HFFc6 (cell line): ENCODE measurements at regions not wholly inside any gene's neighbourhood (a gene's known extent, or its start where the extent isn't known, plus 50 kb on each side); places are given as distances from the start of the nearest gene placed in this dataset.

Source experiments
- DNase-seq: peaks from one replicate; pipeline ENCODE4 v3.0.0-alpha.2; 2018
- H3K27ac Mint-ChIP-seq: 2 replicates; pipeline ENCODE4 v1.8.0; 2020; ENCODE audit warnings: mild to moderate bottlenecking, mixed read lengths
- H3K27me3 Mint-ChIP-seq: 2 replicates; pipeline ENCODE4 v1.8.0; 2021; ENCODE audit warnings: mild to moderate bottlenecking, moderate library complexity, mixed read lengths; ENCODE audit not compliant: insufficient read depth
- H3K36me3 Mint-ChIP-seq: 2 replicates; pipeline ENCODE4 v1.8.0; 2021; ENCODE audit warnings: low read depth, mixed read lengths
- H3K4me1 Mint-ChIP-seq: 2 replicates; pipeline ENCODE4 v1.8.0; 2020; ENCODE audit warnings: low read depth, mixed read lengths
- H3K4me3 Mint-ChIP-seq: 2 replicates; pipeline ENCODE4 v1.8.0; 2020; ENCODE audit warnings: mild to moderate bottlenecking, moderate library complexity, mixed read lengths
- H3K9me3 Mint-ChIP-seq: 2 replicates; pipeline ENCODE4 v1.8.0; 2020; ENCODE audit warnings: mild to moderate bottlenecking, mixed read lengths
- CTCF ChIP-seq: fragments of 200-600 bp; sonication (generic); IDR thresholded peaks from 2 replicates; pipeline ENCODE4 v1.5.0; 2021; ENCODE audit warnings: antibody characterized with exemption, mild to moderate bottlenecking

DNA sequence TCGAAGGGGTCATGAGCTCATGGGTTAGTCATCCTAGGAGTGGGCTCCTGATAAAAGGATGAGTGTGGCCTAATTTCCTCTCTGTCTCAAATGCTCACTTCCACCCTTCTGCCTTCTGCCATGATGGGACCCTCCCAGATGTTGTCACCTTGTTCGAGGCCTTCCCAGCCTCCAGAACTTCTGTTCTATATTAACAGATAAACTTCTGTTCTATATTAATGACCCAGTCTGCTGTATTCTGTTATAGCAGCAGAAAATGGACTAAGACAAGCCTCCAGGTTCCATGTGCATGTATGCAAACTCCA, 583.2 kb downstream of the GLRX3 start:
- Mint-ChIP-seq H3K9me3 (peaks cover 66% of the 10 kb centered on the region), H3K27me3 (no peaks in the 10 kb centered on the region), H3K4me1 (no peaks in the 10 kb centered on the region), H3K4me3 (no peak overlapping the region), H3K36me3 (peaks cover 6% of the 10 kb centered on the region; the same call in 1 of the 2 replicates), H3K27ac (no peak overlapping the region)
- TF ChIP-seq CTCF: no peak
- DNase-seq: no peak

- no peaks in the 10 kb centered on the region for H3K4me1 Mint-ChIP-seq
- peaks cover 67% of the 10 kb centered on the region for H3K9me3 Mint-ChIP-seq
- no peak overlapping the region for H3K4me3 Mint-ChIP-seq
- H3K27me3 Mint-ChIP-seq: no peaks in the 10 kb centered on the region
- TF ChIP-seq CTCF: no peak
- no peak for DNase-seq
- H3K27ac Mint-ChIP-seq: no peak overlapping the region
- H3K36me3 Mint-ChIP-seq: peaks cover 6% of the 10 kb centered on the region; the same call in 1 of the 2 replicates
Measured at GRCh38 chr10:130720235-130720634, 584.0 kb downstream of the GLRX3 start.

GRCh38 chr10:130721971-130722370, 585.8 kb downstream of the GLRX3 start:
- Mint-ChIP-seq H3K4me1 (no peaks in the 10 kb centered on the region), H3K4me3 (no peak overlapping the region), H3K9me3 (peaks cover 66% of the 10 kb centered on the region), H3K27ac (no peak overlapping the region), H3K27me3 (no peaks in the 10 kb centered on the region), H3K36me3 (peaks cover 4% of the 10 kb centered on the region; the same call in 1 of the 2 replicates)
- no peak for DNase-seq
- TF ChIP-seq CTCF: no peak

GRCh38 chr10:130723704-130724103, 587.5 kb downstream of the GLRX3 start:
- H3K36me3 Mint-ChIP-seq: peaks cover 9% of the 10 kb centered on the region; the same call in 1 of the 2 replicates
- DNase-seq: no peak
- H3K4me1 Mint-ChIP-seq: no peaks in the 10 kb centered on the region
- no peaks in the 10 kb centered on the region; the same call in 1 of the 2 replicates for H3K27me3 Mint-ChIP-seq
- no peak overlapping the region for H3K27ac Mint-ChIP-seq
- no peak for TF ChIP-seq CTCF
- no peak overlapping the region for H3K4me3 Mint-ChIP-seq
- peaks cover 66% of the 10 kb centered on the region for H3K9me3 Mint-ChIP-seq

DNA sequence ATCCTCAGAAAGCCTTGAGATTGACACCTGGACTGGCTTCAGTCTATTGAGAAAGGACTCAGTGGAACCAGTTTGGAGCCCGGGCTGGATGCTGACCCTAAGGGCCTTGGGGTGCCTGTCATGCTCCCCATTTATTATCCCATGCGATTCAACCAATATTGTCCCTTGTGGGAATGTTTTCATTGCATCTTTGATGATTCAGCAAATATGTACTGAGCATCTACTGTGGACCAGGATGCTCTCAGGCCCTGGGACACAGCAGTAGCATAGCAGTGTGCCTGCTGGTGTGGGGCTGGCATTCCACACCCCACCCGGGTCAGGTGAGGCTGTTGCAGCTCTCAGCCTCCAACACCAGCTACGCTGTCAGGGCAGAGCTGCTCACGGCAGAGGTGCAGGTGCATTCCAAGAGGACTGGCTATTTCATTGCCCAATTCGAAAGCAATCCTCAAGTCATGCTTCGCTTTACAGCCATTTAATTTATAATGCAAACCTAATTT, 586.0 kb downstream of the TCERG1L start:
- H3K4me1 Mint-ChIP-seq: no peaks in the 10 kb centered on the region
- no peak overlapping the region for H3K27ac Mint-ChIP-seq
- TF ChIP-seq CTCF: no peak
- H3K9me3 Mint-ChIP-seq: peaks cover 73% of the 10 kb centered on the region
- H3K4me3 Mint-ChIP-seq: no peak overlapping the region
- peaks cover 14% of the 10 kb centered on the region; the same call in 1 of the 2 replicates for H3K36me3 Mint-ChIP-seq
- no peak for DNase-seq
- H3K27me3 Mint-ChIP-seq: peaks cover 3% of the 10 kb centered on the region; the same call in 1 of the 2 replicates
